HFF-Myc (cell line): ENCODE measurements at regions not wholly inside any gene's neighbourhood (a gene's known extent, or its start where the extent isn't known, plus 50 kb on each side); places are given as distances from the start of the nearest gene placed in this dataset.

Source experiments
- DNase-seq: peaks from one replicate; pipeline ENCODE4 v3.0.0-alpha.2; 2011; ENCODE audit warnings: low read depth; ENCODE audit errors: extremely low read depth
- H3K4me3 ChIP-seq: replicated peaks from 2 replicates; pipeline ENCODE4 v1.5.1; 2011; ENCODE audit warnings: low read depth, mild to moderate bottlenecking, control low read depth, low read length
- TF ChIP-seq, protein P1 (sequence below): IDR thresholded peaks from 2 replicates; pipeline ENCODE4 v1.5.1; 2012; ENCODE audit warnings: mild to moderate bottlenecking, low read depth, low read length, control low read depth; ENCODE audit errors: missing control alignments

DNA sequence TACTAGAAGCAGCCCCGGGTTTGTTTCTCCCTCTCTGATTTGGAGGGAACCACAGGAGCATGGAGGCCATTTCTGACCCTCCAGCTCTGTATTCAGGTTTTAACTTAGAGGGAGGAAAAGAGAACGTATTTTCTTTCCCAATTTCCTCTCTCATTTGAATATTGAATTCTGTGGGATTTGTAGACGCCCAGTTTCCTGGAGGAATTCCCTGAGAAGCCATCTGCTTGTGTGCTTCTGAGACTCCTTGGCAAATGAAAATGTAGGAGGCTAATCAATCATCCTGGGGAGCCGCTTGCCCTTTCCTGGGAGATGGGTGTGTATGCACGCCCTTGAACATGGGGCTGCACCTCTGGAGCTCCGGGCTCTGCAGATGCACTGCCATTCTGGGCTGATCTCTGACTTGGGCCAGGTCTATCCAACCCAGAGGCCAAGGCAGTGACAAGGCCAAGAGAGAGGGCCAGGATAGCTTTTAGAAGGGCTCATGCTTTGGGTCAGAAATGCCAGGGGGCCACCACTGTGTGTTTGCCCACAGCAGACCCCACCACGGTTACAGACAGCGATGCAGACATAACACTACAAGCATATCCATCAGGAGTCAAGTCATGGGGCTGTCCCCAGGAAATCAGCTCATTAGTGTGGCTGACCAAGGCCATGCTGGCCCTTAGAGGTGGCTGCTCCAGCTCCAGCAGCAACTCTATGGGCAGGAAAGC is 174.5 kb downstream of the C5orf15 start:
- no peak for DNase-seq
- TF ChIP-seq, protein P1, sequence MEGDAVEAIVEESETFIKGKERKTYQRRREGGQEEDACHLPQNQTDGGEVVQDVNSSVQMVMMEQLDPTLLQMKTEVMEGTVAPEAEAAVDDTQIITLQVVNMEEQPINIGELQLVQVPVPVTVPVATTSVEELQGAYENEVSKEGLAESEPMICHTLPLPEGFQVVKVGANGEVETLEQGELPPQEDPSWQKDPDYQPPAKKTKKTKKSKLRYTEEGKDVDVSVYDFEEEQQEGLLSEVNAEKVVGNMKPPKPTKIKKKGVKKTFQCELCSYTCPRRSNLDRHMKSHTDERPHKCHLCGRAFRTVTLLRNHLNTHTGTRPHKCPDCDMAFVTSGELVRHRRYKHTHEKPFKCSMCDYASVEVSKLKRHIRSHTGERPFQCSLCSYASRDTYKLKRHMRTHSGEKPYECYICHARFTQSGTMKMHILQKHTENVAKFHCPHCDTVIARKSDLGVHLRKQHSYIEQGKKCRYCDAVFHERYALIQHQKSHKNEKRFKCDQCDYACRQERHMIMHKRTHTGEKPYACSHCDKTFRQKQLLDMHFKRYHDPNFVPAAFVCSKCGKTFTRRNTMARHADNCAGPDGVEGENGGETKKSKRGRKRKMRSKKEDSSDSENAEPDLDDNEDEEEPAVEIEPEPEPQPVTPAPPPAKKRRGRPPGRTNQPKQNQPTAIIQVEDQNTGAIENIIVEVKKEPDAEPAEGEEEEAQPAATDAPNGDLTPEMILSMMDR: no peak
- no peak overlapping the region for H3K4me3 ChIP-seq

DNA sequence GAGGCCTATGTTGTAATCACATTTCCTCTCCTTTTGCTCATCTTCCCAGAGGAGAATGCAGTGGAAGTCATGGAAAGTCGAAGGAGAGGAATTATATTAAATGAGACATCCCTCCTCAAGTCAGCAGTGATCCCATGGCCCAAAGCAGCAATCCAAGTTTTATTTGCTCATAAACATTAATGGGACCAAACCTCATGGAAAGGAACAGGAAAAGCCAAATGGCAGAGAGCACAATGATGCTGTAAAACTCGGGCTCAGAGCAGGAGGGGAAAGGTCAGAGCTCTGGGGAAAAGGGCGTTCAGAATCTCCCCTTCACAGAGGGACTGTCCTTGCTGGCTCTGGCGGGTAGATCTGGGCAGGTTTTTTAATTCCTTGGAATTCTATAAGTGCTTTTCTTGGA is 175.8 kb downstream of the C5orf15 start:
- H3K4me3 ChIP-seq: no peak overlapping the region
- TF ChIP-seq, protein P1: no peak
- DNase-seq: no peak

DNA sequence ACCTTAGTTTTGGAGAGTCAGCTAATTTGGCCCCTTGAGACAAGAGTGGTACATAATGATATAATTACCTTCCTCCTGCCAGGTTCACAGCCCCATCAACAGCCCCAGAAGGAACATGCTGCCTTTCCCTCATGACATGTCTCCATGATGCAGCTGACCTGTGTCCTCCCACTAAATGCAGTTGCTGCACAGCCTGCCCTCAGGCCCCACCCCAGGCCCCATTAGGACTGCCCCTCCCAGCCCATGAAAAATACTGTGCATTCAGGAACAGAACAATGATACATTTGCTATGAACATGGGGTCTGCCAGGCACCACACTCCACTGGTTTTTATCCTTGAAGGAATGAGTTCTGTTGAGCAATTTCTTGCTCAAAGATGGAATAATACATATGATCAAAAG is 176.4 kb downstream of the C5orf15 start:
- TF ChIP-seq, protein P1: no peak
- no peak for DNase-seq
- H3K4me3 ChIP-seq: no peak overlapping the region

DNA sequence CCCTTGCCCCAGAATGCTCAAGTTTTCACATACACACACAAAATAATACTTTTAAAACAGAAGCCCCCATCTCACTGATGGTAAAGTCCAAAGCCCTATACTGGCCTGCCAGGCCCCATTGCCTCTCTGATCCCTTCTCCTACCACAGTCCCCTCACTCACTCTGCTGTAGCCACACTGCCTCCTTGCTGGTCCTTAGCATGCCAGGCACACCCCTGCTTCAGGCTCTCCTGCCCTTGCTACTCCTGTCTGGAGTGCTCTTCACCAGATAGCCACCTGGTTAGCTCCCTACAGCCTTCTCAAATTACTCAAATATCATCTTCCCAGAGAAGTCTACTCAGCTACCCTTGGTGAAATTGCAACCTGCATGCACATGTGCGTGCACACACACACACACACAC is 177.5 kb downstream of the C5orf15 start:
- no peak overlapping the region for H3K4me3 ChIP-seq
- no peak for DNase-seq
- TF ChIP-seq, protein P1: no peak

DNA sequence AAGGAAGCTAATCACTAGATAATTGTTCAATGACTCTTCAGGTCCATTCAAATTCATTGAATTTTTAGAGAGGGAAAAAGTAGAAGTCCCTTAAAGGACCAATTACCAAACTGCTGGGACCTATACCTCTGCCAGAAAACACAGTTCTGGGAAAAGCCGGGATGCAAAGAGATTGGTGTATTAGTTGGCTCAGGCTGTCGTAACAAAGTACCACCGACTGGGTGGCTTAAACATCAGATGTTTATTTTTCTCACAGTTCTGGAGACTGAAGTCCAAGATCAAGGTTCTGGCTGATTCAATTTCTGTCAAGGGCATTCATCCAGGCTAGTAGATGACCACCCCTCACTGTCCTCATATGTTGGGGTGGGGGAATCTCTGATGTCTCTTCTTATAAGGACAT is 177.1 kb upstream of the FSTL4 start:
- no peak overlapping the region for H3K4me3 ChIP-seq
- TF ChIP-seq, protein P1: no peak
- DNase-seq: no peak

DNA sequence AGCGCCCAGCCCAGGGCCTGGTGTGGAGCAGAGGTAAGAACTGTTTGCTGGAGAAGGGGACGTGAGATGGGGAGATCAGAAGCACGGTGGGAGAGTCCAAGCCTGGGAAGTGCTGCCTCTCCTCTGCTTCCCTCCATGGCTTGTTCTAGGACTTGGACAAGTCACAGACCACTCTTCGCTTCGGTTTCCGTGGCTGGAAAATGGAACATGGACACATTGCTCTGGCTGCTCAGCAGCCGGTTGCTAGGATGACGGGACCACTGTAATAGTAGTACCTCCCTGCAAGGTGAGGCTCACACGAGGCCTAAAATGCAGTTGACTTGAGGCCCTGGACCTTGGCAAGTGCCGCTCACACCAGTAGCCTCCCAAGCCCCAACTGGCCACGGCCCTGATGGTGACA is 175.8 kb upstream of the FSTL4 start:
- DNase-seq: no peak
- H3K4me3 ChIP-seq: no peak overlapping the region
- TF ChIP-seq, protein P1: no peak

DNA sequence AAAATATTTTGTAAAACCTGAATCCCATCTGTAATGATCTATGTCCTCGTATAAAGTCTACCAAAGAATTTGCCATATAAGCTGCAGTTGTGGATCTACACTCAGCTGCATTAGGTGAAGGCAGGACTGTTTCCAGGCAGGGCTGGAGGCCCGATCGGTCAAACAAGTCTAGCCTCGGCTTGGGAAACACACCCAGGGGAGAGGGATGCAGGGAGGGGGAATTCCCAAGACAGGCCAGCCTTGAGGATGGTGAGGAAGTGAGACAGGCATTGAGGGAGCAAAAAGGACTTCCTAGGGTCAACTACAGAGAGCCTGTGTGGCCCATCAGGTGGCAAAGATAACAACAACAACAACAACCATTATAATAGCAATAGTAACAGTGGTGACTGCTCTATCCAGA is 174.1 kb upstream of the FSTL4 start:
- DNase-seq: no peak
- TF ChIP-seq, protein P1: no peak

More for the DNA sequence above, 174.1 kb upstream of the FSTL4 start:
- H3K4me3 ChIP-seq: no peak overlapping the region
